GM12891 (cell line): ENCODE measurements at regions not wholly inside any gene's neighbourhood (a gene's known extent, or its start where the extent isn't known, plus 50 kb on each side); places are given as distances from the start of the nearest gene placed in this dataset.

Experiments
- PAX5 ChIP-seq: IDR thresholded peaks from 2 replicates; pipeline ENCODE4 v1.6.1; 2011; ENCODE audit warnings: low read length, moderate library complexity, mild to moderate bottlenecking; ENCODE audit not compliant: insufficient read depth, severe bottlenecking
- POLR2A ChIP-seq: IDR thresholded peaks from 2 replicates; pipeline ENCODE4 v1.6.1; 2011; ENCODE audit warnings: low read depth, low read length, control low read depth
- POLR2AphosphoS5 ChIP-seq: IDR thresholded peaks from 2 replicates; pipeline ENCODE4 v1.6.1; 2011; ENCODE audit warnings: low read depth, low read length, control low read depth
- TAF1 ChIP-seq: IDR thresholded peaks from 2 replicates; pipeline ENCODE4 v1.6.1; 2011; ENCODE audit warnings: low read depth, low read length, control low read depth

GRCh38 chr10:78164702-78165101 is 131.0 kb downstream of the RPS24 start:
- TF ChIP-seq POLR2A = no peak
- no peak for TF ChIP-seq PAX5
- TF ChIP-seq POLR2AphosphoS5 = no peak
- TF ChIP-seq TAF1 = no peak
